ENCODE measurements at regions not wholly inside any gene's neighbourhood (a gene's known extent, or its start where the extent isn't known, plus 50 kb on each side); places are given as distances from the start of the nearest gene placed in this dataset.

DNA sequence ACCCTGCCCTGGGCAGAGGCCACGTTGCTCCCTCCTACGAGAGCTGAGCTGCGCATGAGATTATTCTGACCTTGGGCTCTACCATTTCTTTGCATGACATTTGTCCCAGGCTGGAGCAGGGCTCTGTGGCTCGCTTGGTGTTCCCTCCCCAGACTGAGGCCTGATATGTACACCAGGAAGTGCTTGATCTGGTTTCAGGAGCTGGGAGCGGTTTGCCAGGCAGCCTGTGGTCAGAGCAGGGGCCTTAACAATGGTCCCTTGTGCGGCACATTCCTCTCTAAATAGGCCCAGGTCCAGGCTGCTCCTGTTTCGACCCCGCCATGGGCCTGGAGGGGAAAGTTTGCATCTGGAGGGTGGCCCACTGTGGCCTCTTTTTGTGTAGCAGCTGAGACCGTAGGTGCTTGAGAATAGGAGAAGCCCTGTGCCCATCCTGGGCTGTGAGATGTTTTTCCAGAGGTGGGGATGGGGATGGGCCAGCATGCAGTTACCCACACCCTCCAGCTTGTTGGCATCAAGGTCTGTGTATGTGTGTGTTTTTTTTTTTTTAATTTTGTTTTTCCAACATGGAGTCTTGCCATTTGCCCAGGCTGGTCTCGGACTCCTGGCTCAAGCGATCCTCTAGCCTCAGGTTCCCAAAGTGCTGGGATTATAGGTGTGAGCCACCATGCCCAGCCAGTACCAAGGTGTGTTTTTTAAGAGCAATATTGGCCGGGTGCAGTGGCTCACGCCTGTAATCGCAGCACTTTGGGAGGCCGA lies 253.9 kb downstream of the SEC14L1 start:
- DNase-seq (ENCODE audit: low read depth), result no peak

DNA sequence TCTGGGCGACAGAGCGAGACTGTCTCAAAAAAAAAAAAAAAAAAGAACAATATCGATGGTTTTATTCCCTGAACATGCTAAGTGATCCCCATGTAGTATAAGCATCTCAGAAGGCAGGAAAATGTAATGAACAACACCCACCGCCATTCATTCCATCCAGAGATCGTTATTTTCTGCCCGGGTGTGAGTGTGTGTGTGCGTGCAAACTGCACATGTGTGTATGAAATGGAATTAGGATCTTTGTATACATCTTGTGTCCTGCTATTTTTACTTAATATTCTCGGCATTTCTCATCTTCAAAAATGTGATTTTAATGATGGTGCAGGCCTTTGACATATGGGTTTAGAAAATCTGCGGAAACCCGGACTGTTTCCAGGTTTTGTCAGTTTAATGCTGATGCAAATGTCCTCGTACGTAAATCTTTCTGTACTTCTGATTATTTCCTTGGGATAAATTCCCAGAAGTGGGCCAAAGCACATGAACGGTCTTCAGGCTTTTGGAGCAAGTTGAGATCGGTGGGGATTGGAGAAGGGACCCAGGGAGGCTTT lies 254.8 kb downstream of the SEC14L1 start:
- DNase-seq (ENCODE audit: low read depth), result no peak

DNA sequence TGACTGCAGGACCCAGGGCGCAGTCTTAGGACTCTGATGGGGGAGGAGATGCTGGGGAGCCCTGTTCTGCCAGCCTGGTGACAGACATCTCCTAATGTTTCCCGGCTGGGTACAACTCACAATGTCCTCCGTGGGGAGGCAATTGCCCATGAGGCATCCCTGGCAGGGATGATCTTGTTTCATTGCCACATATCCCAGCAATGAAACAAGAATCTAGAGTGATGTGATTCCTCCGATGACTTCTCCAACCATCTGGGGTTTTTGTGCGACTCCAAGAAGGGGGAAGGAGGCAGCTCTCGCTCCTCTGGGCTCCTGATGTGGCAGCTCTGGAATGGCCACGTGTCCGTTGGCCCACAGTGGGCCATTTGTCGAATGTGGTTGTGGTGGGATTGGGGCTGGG lies 255.8 kb downstream of the SEC14L1 start:
- DNase-seq (ENCODE audit: low read depth), result no peak

DNA sequence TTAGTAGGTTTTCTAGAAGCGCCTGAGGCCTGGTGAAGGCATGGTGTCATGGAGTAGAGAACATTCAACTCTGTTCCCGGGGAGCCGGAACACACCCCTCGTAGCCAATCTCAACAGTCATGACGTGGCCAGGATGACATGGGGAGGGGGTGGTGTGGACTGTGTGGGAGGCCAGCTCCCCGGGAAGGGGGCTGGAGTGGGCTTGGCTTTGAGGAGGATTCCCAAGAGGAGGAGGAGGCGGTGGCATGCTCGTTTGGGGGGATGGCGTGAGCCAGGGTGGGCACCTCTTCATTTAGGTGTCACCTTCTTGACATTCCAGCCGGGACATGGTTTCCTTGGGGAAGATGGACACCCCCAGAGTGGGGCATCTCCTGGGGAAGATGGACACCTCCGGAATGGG lies 257.5 kb downstream of the SEC14L1 start:
- no peak for DNase-seq (ENCODE audit: low read depth)

DNA sequence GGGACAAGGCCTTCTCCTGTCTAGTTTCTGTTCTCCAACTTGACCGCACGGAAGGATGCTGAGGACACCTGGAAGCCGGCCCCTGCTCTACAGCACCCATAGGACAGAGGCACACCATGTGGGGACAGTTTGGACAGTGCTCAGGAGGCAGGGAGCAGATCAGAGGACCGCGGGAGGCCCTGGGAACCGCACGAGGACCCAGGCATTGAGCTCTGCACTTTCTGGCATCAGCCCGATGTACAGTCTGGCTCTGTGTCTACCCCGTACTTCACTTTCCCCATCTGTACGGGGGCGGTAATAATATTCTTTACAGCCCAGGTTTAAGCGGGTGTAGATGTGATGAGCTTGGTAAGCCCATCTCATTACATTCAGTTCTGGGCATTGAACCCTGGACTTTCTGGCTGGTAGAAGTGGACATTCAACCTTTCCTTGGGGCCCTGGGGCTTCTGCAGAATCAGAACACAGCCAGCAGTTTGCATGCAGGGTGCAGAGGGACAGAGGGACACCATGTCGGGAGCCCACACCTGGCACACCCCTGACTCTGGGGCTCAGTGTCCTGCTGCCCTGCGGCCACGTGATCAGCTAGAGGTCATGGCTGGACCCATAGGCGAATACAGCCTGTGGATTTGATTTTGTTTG lies 258.7 kb downstream of the SEC14L1 start:
- DNase-seq (ENCODE audit: low read depth), result no peak

DNA sequence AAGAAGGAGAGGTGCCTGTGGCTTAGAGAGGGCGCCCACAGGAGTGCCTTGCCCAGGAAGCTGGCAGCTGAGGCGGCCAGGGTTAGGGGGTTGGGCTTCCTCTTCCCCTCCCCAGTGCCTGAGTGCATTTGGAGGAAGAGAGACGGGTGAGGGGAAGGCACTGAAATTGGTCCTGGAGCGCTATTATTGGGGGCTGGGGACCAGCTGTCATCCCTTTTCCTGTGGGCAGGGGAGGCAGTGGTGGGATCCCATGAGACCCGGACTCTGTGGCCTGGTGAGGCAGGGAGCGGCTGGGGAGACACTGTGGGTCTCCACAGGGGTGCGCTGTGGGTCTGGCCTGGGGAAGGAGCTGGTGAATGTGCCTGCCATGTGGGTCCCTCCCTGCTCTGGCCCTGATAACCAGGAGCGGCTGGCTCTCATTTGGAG lies 259.7 kb downstream of the SEC14L1 start:
- peak; percentile 73 for DNase-seq (ENCODE audit: low read depth)

DNA sequence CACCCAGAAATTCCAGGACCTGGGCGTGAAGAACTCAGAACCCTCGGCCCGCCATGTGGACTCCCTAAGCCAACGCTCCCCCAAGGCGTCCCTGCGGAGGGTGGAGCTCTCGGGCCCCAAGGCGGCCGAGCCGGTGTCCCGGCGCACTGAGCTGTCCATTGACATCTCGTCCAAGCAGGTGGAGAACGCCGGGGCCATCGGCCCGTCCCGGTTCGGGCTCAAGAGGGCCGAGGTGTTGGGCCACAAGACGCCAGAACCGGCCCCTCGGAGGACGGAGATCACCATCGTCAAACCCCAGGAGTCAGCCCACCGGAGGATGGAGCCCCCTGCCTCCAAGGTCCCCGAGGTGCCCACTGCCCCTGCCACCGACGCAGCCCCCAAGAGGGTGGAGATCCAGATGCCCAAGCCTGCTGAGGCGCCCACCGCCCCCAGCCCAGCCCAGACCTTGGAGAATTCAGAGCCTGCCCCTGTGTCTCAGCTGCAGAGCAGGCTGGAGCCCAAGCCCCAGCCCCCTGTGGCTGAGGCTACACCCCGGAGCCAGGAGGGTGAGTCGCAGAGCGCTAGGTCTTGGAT lies 261.5 kb downstream of the SEC14L1 start:
- DNase-seq (ENCODE audit: low read depth), result no peak

DNA sequence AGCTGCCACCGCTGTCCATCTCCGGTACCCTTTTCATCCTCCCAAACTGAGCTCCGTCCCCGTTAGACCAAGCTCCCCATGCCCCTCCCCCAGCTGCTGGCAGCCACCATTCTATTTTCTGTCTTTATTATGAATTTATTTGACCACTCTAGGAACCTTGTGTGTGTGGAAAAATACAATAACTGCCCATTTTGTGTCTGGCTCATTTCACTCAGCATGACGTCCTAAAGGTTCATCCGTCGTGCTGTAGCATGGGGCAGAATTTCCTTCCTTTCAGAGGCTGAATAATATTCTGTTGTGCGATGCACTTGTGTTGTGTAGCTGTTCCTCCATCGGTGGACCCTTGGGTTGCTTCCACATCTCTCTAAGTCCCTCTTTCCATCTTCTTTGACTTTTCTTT lies 263.1 kb downstream of the SEC14L1 start:
- DNase-seq (ENCODE audit: low read depth), result no peak

DNA sequence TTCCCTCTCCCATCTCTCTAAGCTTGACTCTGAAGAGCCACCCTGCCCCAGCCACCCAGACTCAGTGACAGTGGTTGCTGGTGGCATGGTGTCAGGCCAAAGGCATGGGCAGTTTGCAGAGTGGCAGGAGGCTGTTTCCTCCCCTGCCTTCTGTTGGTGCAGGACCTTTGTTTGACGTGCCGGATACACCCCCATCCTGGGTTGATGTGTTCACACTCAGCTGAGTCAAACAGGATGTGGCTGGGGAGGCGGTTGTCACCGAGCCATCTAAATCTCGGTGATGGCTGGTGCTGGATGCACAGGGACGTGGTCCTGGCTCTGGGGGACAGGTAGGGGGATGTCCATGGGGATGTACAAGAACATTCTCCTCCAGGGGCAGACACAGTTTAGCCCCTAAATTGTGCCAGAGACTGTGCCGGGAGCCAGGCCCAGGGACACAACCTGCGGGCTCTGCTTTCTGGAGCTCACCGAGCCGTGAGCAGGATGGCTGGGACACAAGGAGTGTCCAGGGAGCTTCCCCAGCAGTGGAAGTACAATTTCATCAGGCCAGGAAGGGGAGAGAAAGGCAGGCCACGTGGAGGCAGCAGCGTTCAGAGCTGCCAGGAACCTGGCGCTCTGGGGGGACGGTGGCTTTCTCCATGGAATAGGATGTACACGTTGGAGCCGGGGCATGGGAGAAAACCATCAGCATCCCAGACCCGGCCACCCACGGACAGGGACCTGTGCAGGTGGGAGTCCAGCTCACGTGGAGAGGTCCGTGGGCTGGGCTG lies 264.2 kb downstream of the SEC14L1 start:
- peak; percentile 78 for DNase-seq (ENCODE audit: low read depth)

DNA sequence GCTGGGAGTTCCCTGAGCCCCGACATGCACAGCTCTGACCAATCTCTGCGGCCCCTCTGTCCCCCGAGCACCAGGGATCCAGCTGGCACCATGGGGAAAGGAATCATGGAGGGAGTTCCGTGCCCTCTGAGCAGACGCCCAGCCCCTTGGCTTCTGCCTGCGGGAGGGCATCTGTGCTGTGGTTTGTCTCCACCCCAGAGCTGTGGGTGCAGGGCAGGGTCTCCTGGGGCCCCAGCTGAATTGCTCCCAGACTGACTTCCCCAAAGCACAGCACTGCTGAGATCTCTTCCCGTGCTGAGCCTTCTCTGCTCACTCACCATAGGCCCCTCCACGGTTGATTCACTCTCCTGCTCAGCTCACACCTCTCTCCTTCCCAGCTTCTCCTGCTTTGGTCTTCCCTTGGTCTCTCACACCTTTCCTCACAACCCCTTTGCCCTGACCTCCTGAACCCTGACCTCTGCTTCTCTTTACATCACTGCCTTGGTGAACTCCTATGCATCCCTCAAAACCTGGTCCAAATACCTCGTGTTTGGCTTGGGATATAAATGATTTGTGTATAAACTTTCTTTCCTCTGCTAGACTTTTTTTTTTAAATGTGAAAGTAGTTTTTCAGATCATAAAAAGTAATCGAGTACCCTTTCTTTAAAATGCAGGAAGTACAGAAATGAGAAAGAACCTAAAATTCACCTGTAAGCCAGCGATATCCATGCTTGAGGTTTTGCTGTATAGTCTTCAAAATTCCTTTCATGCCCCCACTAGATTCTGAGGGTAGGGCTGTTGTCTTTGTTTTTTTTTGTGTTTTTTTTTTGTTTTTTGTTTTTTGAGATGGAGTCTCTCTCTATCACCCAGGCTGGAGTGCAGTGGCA lies 265.3 kb downstream of the SEC14L1 start:
- DNase-seq (ENCODE audit: low read depth), result no peak

DNA sequence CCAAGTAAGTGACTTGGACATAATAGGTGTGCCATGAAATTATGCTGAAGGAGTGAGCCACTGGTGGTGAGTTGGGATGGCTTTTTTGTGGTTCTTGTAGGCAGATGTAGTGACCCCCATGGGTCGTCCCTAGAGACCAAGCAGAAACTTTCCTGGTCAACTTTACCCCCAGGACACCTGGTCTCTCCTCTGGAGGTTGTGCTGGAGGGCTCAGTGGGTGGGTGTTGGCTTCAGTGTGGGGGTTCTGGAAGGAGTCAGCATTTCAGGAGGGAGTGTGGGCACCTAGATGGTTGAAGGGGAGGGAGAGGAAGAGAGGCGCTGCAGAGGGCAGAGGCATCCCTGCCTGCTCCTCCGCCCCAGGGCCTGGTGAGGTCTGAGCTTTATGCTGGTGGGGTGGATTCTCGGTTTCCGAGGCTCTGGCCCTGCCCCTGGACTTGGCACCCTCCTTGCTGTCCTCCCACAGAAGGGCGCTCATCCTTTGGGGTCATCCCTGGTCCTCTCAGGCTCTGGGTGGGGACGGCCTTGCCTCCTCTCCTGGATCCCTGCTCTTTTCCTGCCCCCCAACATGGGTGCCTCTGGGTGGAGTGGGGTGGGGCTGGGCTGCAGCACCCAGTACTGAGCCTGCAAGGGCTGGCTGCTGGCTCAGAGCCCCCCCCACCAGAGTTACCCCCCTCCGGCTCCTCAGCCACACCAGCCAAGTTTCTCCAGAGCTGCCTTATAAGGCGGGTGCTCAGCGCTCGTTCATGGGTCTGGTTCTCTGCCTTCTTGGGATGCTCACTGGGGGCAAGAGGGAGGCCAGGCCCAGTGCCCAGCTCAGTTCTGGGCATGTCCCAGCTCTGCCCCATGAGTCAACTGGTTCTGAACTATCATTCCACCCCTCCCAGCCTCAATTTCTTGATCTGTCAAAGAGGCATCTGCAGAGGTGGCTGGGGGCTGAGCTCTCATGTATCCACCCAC lies 266.8 kb downstream of the SEC14L1 start:
- DNase-seq (ENCODE audit: low read depth), result no peak

DNA sequence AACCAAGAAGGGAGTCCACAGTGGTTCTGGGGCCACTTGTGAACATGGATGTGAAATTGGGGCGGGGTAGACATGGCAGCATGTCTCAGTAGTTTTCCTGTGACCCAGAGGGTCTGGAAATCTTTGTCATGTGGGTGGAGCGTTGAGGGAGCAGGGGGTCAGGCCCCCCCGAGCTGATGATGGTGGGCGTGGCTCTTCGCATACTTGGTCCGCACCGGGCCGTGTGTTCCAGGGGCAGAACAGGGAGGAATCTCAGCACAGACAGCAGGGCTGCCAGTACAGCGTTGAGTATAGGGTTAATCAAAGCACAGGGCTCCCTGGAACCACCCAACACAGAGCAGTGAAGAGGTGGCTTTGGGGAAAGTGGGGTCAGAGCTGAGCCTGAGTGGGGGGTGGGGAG lies 267.5 kb downstream of the SEC14L1 start:
- DNase-seq (ENCODE audit: low read depth), result no peak

DNA sequence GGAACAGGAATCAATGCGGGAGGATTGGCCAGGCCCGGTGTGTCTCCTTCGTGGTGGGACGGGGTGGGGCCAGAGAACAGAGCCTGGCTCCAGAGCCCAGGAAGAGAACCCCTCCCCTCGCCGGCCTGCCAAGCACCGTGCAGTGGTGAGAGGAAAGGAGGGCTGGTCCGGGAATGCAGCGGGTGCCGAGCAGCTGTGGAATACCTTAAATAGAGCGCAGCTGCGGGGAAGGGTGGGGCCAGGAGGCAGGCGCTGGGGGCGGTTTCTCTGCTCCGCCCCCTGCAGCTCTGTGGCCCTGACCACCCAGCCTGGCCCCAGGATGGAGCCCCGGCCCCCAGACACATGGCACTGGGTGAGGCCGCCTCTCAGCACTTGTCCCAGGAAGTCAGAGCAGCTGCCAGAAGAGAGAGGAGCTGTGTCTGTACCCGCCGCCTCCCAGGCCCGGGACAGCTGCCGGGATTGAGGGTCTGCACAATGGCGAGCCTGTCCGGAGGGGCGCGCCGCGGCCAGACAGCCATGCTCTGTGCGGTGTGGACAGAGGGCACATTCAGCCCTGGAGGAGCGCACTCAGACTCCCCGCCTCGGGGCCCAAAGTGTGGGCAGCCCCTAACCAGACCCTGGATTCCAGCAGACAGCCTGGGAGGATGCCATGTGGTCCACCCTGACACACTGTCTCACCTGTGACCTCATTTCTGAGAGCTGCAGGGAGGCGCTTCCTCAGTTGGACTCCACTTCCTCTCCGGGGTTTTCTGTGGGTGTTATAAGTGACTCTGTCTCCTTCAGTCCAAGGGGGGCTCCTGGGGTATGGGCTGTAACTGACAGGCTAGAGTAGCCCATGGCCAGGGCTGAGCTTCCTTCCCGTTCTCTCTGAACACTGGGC lies 268.8 kb downstream of the SEC14L1 start:
- no peak for DNase-seq (ENCODE audit: low read depth)

DNA sequence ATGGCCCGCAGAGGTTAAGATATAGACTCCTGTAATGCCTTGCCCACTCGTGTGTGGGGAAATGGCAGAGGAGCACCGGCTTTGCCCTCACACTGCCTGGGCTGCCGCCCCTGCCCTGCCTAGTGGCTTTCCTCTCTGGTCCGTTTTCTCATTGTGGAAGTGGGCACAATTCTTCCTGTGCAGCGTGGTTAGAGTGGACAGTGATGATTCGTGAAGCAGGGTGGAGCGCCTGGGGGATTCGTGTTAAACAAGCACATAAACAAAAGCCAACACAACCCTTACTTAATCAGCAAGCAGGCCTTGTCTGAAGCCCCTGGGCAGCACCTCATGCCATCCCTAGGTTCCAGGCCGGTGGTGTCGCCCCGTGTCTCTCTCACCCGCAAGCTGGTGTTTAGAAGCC lies 269.7 kb downstream of the SEC14L1 start:
- DNase-seq (ENCODE audit: low read depth), result no peak

DNA sequence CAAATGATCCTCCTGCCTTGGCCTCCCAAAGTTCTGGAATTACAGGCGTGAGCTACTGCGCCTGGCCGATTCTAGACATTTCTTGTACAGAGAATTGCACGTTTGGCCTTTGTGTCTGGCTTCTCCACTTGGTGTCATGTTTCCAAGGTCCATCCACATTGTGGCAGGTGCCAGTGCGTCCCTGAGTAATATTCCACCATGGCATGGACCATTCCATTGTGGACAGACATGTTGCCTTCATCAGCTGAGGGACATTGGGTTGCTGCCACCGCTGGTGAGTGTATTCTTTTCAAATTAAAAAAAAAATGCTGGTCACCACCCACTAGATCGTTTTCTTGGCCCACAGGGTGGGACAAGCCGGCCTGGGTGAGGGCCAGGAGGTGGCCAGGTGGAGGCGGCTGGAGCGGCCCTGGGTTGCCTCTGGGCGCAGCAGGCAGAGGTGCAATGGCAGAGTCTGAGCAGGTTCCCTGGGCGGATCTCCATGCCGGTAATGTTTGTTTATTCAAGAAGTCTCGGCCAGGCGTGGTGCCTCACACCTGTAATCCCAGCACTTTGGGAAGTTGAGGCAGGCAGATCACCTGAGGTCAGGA lies 274.1 kb downstream of the SEC14L1 start:
- no peak for DNase-seq (ENCODE audit: low read depth)

DNA sequence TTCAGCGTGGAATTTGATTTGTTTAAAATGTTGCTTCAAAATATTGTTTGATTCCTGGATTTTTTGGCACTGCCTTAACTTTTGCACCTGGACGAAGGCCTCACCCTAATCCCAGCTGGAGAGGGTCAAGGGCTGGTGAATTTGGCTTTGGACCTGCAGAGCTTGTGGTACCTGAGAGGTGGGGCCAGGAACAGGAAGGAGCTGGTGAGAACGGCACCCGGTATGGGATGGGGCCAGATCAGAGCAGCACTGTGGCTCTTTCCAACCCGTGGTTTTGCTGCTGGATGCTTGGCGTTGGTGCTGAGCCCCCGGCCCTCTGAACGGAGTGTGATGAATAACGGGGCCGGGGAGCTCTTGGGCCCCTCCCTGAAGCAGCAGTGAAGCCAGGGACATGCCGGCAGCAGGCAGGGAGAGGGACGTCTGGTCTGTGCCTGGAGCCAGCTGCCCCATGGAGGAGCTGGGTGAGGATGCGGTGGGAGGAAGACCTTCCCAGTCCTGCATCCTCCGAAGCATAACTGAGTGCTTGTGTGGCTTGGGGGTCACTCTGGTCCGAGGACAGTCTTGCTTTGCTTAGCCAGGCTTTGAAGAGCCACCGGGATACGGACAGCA lies 275.4 kb downstream of the SEC14L1 start:
- DNase-seq (ENCODE audit: low read depth), result no peak

DNA sequence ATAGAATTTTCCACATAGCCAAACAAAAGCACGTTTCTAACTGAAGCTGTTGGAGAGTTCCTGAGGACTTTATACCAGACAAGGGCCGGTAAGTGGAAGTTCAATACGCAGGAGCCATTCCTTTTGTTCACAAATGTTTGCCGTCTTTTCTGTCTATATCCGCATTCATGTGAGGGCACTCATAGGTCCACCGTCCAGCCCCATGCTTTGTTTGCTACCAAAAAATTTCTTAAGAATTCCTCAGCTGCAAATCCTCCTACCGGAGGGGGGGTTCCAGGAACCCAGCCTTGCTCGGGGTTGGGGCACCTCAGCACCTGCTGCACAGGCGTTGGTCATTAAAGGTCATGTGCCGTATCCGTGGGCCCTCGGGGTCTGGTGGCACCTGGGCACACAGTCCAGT lies 276.8 kb downstream of the SEC14L1 start:
- no peak for DNase-seq (ENCODE audit: low read depth)

DNA sequence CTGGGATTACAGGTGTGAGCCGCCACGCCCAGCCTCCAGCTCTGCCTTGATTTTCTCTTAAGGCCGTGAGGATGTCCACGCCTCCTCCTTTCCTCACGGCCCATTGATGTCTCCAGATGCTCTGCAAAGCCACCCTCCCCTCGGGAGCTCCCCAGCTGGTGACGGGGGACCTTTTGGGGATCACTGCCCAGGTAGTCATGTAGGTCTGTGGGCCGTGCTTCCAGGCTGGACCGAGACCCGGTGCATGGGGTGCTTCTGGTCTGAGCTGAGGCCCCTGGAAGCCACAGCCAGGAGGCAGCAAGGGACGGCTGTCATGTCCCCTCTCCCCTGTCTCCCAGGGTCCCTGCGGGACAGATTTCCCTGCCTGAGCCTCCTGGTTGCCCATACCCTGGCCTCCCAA lies 277.8 kb downstream of the SEC14L1 start:
- no peak for DNase-seq (ENCODE audit: low read depth)
